T-helper 1 cell (primary cell): ENCODE measurements at regions not wholly inside any gene's neighbourhood (a gene's known extent, or its start where the extent isn't known, plus 50 kb on each side); places are given as distances from the start of the nearest gene placed in this dataset.

Experiments used
- DNase-seq, 5 donors: peaks; one replicate each; pipeline ENCODE4 v3.0.0-alpha.2; 2012 to 2020

DNA sequence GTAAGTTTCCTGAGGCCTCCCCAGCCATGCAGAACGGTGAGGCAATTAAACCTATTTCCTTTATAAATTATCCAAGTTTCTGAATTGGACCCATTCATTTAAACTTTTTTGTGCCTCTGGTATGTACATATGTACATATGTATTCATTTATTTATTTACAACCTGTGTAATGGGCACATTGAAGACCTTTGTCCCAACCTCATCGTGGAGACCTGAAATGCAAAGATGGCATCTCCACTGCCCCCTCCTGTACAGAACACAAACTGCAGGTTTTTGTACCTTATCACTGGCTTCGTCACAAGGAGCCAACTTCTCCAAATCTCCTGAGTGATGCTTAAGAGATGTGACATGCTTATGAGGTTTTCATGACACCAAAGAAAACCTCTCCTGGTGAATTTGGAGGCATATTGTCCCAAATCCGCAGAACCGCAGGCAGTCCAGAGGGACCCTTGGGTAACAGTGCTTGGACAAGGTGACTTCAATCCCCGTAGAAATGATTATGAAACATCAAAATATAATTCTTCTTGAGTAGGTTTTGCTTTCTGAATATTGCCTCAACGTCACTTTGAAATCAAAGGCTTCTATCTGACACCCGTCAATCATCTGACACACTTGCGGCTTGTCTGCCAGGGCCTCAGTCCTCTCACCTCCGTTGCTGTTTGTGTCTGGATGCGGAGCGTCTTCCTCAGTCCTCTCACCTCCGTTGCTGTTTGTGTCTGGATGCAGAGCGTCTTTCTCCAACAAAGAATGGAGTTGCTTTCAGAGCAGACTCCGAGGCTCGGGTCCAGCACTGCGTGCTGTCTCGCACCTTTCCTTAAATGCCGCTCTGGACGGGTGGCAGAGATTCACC is 135.0 kb upstream of the IRX4 start:
- peak in 2 of 5 donors; percentile 5 to 12 for DNase-seq

GRCh38 chr5:2015961-2016360 is 133.2 kb upstream of the IRX4 start:
- DNase-seq: no peak

DNA sequence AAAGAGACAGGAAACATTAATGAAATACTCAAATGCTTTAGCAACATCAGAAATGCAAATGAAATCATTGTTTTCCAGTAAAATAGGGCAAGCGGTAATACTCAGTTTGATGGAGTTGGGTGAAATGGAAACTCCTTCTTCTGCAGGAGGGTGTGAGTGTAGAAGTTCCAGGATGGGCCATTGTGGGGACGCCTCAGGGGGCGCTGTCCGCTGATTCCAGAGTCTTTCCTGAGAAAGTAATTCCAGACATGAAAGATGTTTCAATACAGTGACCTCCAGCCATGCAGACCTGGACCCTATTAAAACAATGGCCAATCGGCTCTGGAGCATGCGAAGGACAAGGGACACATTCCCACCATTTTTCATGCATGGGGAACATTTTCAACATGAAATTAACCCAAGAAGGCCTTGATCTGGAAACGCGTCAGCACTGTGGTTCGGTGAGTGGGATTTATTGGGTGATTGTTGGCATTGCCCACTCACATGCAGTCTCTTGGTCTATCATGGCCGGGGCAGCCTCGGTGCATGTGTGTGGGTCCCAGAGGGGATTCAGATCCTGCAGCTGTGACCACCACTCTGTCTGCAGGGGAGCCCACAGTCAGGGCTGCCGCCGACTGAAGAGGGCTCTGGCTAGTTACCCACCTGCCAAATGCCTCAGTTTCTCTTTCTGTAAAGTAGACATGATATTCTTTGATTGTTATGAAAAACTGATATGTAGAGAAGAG is 132.6 kb upstream of the IRX4 start:
- DNase-seq: no peak

GRCh38 chr5:2014058-2014610 is 131.4 kb upstream of the IRX4 start:
- no peak for DNase-seq

DNA sequence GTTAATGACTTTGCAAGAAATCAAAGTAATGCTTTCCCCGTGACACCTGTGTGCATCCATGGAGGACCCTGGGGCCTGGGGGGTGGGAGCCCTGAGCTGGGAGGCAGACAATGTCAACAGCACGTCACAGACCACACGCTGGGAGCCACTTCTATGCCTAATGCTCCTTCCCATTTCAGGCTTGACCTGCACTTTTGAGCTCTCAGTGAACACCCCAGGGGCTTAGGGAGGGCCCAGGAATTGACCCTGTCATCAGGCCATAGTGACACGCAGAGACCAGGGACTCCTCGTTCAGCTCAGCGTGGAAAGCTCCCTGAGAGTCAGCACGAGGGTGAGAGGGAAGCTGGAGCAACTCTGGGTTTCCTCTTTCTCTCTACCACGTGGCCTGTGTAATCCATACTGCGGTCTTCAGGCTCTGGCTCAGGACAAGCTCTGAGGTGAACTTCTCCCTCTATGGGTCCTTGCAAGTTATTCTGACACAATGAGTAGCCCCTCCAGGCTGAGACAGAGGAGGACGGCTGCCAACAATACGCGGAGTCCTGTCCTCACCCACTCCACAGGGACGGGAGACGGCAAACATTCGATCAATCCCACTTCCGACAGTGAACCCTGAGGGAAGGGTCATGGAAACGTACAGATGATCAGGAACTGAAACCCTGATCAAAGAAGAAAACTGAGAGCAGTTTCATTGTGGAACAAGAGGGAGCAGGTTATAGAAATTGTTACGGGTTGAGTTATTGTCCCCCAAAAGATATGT is 130.8 kb upstream of the IRX4 start:
- no peak for DNase-seq

DNA sequence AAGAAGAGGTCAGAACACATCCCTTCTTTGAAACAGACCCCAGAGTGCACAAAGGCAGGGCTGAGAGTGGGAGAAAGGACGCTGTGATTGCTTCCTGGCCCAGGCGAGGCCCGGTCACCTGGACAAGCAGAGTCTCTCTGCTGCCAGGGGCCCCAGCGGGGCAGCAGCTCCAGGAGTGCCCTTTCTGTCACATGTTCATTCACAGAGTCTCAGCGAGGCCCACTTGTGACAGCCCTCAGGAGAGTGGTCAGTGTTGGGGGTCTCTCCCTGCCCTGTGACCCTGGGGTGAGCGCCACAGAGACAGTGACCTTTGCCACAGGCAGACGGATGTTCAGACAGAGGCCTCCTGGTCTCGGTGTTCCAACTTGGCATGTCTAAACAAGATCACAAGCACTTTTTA is 130.2 kb upstream of the IRX4 start:
- DNase-seq: no peak

- no peak for DNase-seq
Observed at GRCh38 chr5:2011481-2012411, 129.0 kb upstream of the IRX4 start.

DNA sequence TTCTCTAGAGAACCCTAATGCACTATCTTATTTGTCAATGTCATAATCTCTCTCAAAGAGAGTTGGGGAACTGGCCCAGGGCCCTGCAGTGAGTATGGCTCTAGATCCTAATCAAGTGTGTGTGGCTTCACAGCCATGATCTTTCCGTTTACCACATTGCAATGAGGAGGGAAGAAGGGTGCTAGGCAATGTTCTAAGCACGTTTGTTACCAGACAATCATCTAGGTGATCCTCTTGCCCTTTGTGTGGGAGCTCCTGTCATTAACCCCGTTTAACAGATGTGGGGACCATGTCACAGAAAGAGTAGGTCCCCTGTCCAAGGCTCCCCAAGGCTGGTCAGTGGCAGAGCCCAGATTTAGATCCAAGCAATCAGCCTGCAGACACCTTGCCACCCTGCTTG is 128.2 kb upstream of the IRX4 start:
- no peak for DNase-seq

DNA sequence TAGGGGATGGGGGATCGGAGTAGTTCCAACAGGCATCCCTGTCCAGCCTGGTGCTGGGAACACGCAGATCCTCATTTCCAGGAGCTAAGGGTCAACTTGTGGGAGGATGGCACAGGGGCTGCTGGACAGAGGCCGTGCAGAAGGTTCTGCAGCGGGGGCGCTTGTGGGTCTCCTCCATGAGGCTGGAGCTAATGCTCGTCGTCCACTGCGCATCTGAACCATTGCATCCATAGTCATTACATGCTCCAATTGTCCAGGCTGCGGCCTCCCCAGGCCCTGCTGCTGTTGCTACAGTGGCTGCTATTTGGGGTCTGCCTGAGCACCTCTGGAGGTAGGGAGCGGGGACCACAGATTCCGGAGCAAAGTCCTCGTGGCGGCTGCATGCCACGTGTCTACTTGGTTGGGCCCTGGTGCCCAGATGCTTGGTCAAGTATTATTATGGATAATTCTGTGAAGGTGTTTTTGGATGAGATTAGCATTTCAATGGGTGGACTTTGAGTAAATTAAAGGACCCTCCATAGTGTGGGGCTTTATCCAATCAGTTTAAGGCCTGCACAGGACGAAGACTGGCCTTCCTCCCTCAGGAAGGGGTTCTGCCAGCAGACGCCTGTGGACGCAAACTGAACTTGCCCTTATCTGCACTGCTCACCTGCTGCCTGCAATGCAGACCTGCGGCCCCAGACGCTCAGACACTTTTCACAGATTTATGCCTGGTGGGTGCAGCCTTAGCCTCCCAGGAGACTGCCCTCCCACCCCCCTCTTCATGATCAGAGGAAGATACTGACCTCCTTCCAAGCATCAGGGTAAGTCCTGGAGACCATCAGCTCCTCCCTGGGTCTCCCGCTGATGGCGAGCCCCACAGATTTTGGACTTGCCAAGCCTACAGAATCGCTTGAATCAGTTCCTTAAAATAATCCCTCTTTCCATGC is 127.5 kb upstream of the IRX4 start:
- no peak for DNase-seq

DNA sequence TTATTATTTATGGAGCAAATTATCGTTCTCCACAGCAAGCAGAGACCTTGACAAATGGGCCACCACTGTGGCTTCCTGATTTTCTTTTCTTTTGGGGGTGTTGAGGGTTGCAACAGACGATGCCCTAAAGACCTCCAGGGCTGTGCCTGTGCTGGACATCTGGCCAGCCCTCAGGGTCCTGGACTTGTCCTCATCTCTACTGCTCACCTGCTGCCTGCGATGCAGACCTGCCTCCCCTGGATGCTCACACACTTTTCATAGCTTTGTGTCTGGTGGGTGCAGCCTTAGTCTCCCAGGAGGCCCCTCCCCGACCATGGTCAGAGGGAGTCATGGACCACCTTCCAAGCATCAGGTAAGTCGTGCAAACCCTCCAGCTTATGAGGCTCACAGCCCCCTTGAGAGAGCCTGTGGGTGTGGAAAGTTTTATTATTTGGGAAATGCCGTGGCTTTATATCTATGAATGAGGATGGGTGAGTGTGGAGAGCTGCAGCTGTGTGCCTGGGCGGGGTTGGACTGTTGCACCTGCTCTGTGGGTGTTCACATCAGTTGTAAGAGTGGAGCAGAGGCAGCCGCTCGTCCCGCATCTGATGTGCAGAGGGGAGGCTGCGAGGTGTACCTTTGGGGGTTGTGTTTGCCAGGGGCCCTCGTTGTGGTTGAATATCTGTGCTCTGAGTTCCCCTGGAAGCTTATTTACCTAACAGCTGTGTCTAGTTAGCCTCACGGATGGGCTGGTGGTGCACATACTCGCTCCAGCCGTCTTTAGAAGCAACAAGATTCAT is 126.3 kb upstream of the IRX4 start:
- no peak for DNase-seq

DNA sequence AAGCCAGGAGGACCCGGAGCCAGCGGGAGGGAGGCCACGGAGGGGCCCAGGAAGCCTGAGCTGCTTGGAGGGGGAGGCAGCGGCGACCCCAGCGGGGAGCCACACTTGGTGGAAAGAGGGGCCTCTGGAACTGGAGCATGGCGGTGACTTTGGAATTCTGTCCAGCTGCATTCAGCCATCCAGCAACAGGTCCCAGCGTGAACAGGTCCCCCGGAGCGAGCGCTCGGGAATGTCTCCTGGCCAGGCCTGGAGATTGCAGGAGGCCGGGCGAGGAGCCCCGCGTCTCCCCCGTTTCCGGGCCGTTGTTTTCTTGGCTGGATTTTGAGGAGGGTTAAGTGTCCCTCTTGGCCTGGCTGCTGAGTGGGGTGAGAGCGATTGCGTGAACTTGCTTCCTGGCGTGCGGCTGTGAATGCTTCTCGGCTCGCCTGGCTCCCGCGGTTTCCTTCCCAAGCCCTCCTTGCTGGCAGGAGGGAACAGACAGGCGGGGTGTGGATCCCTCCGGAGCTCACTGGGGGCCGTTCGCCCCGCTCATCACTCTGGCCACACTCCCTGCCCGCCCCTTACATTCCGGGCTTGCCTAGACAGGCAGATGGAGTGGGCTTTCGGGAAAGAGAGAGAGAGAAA is 125.3 kb upstream of the IRX4 start:
- DNase-seq: no peak

DNA sequence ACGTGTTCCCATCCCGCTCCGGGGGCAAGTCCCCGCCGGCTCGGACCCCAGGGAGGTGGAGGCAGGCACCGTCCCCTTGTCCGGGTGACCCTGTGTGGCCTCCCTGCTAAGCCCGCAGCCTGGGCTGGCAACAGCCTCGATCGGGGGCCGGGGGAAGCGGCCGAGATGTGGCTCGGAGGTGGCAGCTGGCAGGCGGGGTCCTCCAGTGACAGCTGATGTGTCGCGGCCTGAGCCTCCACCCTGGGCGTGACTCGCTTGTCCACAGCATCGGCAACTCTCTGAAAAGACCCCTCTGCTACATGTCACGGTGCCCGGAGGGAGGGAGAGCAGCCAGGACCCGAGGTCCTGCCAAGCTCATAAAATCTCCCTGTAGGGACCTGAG is 124.8 kb upstream of the IRX4 start:
- DNase-seq: no peak

DNA sequence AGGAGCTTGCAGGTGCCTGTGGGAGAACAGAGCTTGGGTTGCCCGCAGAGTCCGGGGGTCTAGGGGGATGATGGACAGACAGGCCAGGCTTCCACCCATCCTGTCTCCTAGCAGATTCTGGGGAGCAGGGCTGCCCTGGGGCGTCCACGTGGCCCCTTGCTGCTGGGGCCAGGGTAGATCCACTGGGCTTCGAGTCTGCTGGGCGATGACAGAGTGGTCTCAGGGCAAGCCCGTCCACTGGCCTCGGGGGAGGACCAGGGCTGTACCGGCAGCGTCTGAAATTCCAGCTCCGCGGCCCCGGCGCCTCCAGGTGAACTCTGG is 124.2 kb upstream of the IRX4 start:
- DNase-seq: no peak

DNA sequence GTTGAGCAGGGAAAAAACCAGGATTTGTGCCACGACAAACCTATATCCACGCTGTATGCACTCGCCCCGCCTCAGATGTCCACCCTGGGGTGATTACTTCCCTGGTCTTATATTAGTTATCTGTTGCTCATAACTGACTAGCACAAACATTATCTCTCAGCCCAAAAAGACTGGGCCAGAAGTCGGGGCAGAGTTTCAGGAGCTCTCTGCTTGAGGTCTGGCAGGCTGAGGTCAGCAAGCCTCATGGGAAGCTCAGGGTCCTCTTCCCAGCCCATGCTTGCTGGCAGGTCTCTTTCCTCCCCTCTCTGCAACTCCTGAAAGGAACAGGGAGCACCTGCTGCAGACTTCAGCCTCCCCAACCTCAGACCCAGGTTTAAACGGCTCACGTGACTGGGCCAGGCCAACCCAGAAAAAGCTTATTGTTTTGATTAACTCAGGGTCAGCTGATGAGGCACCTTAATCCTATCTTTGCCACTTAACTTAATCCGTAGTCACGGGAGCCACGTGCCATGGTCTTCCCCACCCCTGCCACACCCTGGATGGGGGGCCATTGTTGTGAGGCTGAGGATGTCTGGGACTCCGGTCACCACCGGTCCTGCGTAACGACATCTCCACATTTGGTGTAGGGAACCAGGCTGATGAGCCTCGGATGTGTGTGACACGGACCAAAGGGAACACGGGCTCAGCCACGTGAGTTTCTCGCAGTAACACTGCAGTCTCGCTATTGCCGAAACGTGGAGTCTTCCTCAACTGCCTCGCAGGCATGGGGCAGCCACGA is 123.7 kb upstream of the IRX4 start:
- no peak for DNase-seq

DNA sequence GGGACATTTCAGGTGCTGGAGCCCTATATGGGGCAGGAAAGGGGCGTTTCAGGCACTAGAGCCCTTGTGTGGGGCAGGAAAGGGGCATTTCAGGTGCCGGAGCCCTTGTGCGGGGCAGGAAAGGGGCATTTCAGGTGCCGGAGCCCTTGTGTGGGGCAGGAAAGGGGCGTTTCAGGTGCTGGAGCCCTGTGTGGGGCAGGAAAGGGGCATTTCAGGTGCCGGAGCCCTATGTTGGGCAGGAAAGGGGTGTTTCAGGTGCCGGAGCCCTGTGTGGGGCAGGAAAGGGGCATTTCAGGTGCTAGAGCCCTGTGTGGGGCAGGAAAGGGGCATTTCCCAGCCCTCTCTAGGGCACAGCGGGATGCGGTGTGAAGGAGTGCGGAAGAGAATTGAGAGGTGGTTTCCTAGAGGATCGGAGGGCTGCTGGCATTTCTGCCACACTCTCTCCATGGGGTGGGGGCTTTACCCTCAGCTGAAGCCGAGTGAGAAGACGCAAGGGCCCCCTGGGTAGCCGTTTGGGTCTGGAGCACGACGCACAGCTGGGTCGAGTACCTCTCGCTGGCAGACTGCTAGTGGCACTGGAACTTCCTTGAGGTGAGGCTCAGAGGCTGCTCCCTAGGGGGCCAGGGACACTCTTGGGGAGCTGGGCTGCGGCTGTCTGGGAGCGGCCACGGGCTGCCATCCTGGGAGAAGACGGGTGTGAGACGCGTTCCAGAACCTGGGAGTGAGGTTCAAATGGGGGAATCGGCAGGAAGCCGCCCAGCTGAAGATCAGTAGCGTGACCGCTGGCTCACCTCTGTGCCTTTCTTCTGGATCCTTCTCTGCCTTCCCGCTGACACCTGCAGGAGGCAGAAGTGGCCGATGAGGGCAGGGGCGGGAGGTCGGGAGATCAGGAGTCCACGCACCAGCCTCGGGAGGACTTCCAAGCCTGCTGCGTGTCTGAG is 122.6 kb upstream of the IRX4 start:
- no peak for DNase-seq

DNA sequence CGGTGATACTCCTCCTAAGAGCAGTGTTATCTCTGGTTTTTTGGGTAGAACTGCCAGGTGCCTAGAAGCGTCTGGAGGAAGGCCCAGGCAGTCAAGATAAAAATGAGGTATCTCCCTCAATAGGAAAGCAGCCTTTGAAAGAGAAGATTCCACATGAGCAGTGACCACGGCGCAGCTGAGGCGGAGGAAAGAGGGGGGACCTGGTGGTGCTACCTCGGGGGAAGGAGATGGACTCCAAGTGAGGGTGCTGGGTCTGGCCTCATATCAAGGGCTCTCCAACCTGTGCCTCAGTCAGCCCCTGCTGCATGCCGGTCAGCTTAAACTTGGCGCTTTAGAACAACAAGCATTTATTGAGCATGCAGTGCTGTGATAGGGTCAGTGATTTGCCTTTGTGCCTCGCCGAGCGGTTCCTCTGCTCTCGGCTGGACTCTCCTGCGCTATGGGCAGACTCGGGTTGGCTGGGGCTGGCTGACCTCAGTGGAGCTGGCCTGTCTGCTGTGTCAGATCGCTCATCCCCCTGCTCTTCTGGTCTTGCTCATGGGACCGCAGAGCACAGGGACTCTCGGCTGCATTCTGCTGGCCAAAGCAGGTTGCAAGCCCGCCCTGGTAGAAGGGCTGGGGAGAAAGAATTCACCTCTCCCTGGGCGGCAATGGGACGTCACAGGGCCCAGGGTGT is 121.1 kb upstream of the IRX4 start:
- DNase-seq: no peak

DNA sequence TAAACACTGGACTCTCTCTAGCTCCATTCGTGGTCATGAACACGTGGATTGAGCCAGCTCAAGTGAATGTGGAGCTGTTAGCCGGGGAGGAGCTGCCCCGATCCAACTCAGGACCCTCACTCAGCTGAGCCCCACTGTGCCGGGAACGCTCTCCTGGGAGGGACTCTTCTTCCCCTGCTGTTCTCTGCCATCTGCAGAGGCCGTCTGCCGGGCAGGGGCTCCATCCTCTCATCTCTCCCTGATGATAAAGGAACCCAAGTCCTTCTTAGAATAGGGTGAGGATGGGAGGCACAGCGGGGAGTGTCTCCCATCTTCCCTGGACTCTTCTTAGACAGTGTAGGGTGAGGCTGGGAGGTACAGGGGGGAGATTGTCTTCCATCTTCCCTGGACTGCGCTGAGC is 120.5 kb upstream of the IRX4 start:
- DNase-seq: no peak
